ENCODE measurements at regions not wholly inside any gene's neighbourhood (a gene's known extent, or its start where the extent isn't known, plus 50 kb on each side); places are given as distances from the start of the nearest gene placed in this dataset.

DNA sequence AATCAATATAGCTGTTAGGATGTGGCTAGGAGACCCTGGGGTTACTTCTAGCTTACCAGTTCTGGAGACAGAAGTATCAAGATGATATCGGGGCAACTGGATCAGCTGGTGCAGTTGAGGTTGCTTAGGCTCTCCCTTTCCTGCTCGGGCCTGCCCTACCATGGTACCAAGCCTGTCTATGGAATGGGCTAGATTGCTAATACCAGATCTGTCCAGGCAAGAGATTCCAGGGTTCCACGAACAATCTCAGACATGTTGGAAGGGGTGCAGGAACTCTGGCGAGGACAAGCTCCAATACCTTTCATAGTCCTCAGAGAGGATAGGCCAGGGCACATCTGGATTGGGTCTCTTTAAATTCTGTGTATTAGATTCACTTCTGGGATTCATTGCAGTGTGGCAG is 53.8 kb downstream of the ADM start:
- FAIRE-seq = no peak

DNA sequence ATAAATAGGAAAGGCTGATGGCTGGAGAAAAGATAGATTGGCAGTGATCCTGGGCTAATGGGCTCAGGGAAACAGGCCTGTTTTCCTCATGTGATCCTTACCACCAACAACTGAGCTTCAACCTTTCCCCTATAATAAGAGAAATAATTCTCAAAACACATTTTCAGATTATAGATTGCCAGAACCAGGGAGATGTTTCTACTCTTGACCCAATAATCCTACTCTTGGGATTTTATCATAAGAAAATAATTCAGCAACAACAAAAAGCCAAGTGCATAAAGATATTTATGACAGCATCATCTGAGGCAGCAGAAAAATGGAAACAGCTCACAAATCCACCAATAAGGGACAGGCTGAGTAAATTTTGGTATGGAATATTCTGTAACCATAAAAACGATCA is 54.3 kb downstream of the ADM start:
- FAIRE-seq = no peak

DNA sequence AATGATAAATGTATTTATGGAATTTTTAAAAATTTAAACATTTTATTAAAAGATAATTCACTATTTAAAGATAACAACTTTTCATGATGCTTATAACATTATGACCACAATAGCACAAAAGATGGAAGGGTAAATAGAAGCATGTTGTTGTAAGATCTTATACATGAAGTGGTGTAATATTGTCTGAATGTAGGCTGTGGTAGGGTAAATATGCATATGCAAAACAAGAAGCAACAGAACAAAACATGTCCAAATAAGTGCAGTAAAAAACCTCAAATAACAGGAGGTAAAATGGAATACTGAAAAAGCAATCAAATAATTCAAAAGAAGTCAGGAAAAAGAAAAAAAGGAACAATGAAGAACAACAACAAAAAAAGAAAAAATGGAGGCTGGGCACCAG is 56.0 kb downstream of the ADM start:
- no peak for FAIRE-seq

DNA sequence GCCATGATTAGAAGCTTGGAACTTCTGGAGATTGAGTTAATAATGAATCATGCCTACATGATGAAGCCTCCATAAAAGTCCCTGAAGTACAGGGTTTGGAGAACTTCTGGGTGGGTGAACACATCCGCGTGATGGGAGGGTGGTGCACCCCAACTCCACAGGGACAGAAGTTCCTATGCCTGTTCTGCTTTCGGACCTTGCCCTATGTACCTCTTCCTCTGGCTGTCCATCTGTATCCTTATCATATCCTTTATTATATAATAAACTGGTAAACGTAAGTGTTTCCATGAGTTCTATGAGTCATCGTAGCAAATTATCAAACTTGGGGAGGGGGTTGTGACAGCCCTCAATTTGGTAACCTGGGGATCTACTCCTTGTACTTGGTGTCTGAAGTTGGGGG is 60.2 kb downstream of the ADM start:
- FAIRE-seq = no peak

DNA sequence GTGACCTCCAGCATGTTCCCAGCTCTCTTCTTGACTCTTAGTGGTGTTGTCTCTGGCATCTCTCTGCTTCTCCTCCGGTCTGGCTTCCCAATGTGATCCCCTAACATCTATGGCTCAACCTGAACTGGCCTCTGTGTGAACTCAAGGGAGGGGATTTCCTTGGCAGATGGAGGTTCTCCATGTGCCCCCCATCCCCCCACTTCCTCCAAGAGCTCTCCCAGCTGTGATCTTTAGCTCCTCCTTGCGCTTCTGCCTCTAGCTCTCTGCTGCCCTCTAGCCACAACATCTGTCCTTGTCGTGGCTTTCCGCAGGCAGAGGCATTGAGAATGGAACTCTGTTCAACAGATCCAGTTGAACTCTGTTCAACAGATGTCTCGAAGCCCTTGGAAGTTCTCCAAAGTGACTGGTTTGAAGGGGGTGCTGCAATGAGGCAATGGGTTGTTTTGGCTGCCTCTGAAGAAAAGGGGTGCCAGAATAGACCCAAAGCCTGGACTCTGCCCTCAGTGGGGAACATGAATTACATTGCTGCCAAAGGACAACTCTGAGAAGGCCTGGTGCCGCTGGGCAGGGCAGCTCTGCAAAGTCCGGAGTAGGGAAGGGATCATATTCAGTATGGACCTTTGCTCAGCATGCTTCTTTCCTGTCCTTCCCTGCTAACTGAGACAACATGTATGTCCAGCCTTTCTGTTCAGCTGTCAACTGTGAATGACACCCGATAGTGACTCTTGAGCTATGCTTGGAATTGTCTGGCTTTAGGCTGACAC is 61.9 kb downstream of the ADM start:
- no peak for FAIRE-seq

DNA sequence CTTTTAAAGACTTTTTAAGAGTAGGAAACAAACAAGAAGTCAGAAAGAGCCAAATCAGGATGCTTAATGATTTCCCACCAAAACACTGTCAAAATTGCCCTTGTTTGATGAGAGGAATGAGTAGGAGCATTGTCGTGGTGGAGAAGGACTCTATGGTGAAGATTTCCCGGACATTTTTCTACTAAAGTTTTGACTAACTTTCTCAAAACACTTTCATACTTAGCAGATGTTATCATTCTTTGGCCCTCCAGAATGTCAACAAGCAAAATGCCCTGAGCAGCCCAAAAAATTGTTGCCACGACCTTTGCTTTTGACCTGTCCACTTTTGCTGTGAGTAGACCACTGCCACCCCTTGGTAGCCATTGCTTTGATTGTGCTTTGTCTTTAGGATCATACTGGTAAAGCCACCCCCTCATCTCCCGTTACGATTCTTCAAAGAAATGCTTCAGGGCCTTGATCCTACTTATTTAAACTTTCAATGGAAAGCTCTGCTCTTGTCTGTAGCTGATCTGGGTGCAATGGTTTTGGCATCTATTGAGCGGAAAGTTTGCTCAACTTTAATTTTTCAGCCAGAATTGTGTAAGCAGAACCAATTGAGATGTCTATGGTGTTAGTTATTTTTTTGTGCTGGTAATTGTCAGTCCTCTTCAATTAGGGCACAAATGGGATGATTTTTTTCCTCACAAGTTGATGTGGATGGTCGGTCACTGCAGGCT is 67.2 kb downstream of the ADM start:
- FAIRE-seq = no peak

DNA sequence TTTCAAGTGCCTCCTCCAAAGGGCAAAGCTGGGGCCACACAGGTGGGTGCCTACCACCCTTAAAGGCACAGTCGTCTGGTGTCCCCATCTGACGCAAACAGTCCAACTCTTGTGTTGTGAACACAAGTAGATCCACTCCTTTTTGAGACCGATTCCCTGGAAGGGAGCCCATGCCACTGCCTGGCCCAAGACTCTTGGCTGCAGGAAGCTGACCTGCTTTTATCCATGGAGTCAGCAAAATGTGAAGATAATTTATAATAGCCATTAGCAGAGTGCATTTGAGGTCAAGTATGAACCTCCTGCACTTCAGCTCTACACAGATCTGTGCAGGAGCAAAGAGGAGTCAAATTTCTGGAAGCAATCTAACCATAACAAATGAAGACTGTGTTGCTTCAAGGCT is 68.5 kb downstream of the ADM start:
- FAIRE-seq = peak; percentile 5

DNA sequence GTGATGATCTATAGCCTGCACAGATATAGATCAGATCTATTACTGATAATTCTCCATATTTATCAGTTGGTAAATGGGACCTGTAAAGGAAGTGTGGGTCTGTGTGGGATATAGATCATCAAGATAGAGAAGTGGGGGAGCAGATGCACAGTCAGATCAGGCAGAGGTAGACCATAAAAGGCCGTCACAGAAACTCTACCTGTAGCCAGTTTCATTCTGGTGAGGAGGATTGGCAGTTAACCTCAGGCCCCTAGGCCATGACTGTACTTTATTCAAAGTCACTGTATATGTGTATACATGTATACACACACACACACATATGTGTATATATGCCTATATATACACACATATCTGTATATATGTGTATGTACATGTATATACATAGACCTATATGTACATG is 69.1 kb downstream of the ADM start:
- FAIRE-seq = no peak

DNA sequence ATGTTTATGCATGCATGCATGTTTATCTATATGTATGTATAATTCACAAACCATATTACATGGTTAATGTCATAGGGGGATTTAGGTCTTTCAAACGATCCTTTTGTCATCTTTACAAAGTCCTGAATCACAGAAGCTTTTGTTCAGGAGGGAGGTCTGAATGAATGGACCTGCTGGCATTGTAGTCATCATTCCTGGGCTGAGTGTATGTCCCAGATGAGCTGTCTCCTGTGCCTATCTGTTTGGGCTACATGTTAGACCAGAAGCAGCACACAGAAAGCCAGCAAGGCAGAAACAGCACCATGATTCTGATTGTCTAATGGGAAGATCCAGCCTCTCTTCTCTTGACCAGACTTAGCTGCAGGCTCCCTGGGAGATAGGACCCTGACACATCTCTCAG is 69.5 kb downstream of the ADM start:
- no peak for FAIRE-seq

DNA sequence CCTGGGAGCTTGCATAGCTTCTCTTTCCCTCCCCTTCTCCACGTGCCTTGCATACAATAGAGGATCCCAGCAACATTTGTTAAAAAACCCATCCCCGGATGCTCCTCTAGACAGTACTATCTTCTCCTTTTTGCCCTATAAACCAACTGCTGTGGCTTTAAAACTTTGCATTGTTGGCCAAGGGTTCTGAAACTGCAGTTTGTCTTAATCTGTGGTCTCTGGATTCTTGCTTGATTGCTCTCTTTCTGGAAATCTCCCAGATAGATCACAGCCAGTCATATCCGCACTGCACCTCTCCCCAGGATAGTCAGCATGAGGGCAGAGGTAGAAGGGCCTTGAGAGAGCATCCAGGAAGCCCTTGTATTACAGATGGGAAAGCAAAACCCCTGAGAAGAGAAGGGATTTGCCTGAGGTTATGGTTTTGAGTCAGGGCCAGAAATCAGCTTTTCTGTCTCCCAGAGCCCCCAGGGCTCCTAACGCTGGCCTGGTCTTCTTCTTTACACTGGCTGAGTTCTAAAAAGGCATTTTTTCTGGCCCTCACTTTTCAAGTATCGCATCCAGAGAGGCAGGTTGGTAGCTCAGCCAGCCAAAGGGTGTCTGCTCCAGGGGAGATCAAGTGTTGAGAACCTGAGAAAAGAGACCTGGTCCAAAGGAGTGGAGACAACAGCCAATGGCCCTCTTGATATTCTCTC is 70.6 kb downstream of the ADM start:
- no peak for FAIRE-seq

DNA sequence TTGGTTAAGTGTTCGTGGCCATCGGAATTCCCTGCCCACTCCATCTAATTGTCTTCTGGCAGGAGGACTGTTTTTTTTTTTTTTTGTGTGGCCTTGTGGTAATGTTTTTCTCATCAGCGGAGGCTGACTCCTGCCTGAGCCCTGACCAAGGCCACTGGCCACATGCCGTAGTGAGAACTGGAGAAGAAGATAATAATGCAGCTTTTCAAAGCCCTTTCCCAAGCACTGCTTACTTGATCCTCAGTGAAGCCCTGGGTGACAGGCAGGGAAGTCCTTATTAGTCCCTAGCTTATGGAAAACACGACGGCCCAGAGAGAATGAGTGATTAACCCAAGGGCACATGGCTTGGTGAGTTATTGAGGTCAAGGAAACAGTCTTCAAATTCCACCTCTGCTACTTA is 71.2 kb downstream of the ADM start:
- FAIRE-seq = no peak

DNA sequence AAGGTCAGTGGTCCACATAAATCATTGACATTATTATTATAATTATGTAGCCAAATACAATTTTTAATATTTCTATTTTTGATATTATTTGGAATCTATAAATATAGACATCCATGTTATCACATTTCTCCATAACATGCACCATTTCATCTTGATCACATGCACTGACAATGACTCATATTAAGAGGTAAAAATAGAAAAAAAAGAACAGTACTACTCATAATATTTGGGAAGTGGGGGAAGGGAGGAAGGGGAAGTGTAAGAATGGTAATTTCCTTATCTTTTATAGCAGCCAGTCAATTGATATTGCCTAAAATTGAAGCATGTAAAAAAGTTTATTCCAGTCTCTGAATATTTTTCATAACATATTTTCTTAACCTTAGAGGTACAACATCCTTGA is 72.3 kb downstream of the ADM start:
- peak; percentile 49 for FAIRE-seq

DNA sequence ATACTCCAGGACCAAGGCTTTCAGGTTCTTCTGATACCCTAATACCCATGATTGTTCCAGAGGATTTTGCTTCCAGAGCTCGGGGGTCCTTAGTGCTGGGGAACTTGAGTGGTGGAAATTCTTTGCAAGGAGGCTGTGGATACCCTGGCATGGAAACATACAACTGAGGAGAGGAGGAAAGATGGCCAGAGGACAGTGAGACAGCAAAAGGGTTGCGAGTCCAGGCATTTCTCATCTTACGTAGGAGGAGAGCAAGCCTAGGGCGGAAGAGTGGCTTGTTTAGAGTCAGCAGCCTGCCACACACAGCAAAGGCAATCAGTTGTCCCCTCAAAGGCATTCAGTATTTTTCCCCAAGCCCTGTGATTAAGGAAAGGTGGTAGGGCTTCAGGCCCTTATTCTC is 73.5 kb downstream of the ADM start:
- FAIRE-seq = no peak

DNA sequence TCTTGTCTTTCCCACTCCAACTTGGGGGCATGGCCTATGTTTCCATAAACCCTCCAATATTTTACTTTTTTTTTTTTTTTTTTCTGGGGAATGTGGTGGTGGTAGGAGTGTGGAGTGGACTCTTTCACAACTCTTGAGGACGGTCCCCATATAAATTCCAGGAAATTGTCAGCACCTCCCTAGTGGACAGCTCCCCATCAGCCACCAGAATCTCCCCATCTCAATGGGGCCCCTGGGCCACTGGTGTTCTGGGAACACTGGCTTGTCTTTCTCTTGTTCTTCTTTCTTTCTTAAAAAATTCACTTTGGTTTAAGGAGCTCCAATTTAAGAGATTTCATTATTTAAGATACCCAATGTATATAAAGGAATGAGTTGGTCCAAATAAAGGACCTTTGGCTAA is 74.1 kb downstream of the ADM start:
- no peak for FAIRE-seq

DNA sequence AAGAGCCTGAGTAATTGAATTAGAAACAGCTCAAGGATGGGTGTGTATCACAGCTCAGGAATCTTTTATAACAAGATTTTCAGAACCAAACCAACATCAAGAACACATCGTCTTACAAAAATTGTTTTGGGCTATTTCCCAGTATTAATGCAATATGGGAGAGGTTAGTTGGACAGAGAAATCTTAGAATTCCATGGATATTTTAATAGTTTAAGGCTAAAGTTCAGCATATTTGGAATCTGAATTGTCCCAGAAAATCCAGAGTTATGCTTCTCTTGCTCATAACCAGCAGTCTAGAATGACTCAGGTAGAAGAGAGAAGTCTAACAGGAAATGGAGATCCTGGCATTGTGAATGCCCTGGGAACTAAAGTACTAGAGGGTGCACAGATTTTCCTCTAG is 74.6 kb downstream of the ADM start:
- no peak for FAIRE-seq

DNA sequence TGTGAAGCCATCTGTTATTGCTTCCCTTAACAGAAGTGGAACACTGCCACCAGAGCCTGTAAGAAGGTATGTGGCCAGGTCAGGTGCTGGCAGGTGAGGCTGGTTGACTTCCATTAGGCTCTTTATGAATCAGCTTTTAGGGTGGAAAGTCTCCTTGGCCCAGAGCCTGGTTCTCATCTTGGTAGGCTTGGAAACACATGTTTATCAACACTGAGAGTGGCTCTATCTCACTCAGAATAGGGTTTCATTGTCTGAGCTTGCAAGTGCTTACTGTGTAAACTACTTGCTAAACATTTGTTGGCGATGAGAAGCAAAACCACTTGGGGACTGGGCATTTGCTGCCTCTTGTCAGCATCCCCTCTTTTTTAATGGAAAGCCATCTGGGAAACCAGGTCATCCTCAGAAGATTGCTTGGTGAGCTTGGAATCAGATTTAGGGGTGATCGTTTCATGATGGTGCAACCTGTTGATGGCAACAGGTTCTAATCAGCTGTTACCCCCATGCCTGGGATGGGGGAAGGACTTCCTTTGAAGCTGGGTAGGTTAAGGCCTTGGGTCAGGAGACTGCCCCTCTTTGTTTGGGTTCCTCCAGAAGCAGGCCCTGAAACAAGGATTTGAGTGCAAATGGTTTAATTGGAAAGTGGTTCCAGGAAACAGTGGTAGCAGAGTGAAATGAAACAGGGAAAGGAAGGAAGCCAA is 75.0 kb upstream of the AMPD3 start:
- FAIRE-seq = peak; percentile 68

DNA sequence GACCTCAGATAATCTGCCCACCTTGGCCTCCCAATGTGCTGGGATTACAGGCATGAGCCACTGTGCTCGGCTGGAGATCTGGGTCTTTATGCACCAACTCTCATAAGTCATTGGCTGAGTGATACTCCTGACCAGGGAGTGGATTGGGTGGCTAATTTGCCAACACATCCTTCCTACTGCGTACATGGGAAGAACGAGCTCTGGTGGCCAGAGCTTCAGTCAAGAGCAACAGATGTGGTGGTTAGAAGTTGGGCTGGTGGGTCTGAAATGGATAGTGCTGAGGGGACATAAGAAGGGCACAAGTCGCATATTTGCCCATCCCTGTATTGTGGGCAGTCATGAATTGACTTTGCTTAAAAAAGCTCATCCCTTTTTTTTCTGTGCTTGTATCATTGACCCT is 74.1 kb upstream of the AMPD3 start:
- no peak for FAIRE-seq

DNA sequence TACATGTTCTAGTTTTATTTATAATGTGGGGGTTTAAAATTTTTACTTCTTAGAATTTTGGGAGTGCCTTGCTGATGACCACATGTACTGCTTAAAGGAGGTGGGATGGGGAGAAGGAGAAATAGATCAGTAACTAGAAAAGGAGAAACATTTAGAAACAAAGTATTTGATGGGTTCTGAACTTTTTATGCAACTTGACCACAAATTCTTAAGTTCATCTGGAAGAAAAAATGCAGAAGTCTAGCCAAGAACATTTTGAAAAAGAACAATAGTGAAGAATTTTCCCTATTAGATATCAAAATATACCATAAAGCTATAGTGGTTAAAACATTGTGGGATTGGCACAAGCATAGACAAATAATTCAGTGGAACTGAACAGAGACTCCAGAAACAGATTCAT is 73.3 kb upstream of the AMPD3 start:
- FAIRE-seq = no peak

DNA sequence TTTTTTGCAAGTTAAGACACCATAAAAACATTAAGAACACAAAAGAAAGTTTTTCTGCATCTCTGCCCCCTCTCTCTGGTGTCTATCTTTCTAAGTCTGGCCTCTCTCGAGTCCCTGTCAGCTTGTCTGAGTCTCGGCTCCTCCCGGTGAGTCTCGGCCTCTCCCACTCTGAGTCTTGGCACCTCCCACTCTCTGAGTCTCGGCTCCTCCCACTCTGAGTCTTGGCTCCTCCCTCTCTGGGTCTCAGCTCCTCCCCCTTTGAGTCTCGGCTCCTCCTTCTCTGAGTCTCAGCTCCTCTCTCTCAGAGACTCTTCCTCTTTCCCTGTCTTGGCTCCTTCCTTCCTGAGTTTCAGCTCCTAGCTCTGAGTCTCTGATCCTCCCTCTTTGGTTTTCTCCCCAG is 72.5 kb upstream of the AMPD3 start:
- no peak for FAIRE-seq

DNA sequence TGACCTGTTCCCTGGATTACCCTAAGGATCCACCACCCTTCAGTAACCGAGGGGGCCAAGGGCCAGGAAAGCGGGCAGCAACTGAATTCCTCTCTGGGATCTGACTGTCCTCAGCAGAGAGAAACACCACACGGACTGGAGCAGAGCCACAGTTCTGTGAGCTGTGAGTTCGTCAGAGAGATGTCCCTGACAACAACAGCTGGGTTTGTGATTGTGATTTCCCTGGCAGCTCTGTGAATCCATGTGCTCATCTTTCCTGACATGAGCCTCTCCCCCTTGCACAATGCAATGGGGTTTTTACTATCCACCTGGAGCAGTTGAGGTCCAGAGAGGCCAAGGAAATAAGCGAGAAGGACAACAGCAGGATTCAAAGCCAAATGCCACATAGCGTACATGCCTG is 69.4 kb upstream of the AMPD3 start:
- FAIRE-seq = no peak

DNA sequence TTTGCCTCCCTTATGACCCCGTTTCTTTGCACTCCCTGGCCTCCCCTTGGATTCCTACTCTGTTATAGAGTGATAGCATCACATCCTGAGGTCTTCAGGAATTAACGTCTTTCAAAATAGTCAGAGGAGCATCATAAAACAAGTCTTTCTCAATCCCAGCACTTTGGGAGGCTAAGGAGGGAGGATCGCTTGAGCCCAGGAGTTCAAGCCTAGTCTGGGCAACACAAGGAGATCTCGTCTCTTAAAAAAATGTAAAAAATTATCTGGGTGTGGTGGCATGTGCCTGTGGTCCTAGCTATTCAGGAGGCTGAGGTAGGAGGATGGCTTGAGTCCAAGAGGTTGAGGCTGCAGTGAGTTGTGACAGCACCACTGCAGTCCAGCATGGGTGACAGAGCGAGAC is 68.7 kb upstream of the AMPD3 start:
- no peak for FAIRE-seq

DNA sequence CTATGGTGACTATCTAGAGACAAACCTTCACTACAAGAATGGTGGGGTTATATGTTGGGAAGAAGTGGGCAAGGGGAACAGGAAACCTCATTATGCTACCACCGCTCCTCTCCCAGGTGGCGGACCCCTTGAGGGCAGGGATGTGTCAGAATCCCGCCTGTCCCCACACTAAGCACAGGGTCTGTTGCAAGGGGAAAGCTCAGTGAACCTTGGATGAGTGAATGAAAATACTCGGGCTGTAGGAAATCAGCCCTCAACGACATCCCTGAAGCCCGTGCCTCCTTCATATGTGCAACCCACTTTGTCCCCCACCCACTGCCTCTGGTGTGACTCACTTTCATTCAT is 68.2 kb upstream of the AMPD3 start:
- FAIRE-seq = no peak

DNA sequence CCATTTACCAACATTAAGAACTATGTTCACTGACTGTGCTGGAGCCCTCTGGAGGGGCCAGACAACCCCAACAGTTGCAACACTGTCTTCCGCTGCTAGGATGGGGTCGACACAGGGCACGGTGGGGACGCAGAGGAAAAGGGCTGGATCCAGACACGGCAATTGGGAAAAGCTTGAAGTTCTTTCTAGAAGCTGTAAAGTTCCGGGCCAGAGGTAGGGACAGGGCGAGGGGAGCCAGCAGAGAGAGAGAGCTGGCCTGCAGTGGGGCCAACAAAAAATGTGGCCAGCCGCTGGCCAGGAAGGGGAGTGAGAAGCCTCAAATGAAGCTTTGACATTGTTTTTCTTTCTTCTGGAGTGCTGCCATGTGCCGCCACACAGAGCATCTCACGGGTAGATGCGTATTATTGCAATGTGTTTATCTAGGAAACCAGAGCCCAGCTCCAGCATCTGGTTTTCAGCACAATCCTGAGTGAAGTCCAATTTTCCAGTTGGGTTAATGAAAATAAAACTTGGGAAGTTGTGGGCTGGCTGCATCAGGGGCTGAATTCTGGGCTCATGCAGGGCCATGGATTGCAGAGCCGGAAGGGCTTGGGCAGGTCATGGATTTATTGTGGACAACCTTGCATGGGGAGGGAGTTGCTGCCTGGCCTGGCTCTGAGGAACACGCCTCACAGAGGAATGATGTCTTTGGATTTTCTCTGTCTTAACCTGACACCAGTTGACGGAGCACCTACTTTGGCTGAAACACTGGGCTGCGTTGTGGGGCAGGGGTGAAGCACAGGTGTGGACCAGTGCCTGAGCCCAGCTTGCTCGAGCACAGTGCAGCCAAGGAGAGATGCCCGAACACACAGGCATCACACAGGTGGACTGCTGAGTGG is 67.6 kb upstream of the AMPD3 start:
- no peak for FAIRE-seq
